ENCODE measurements at regions not wholly inside any gene's neighbourhood (a gene's known extent, or its start where the extent isn't known, plus 50 kb on each side); places are given as distances from the start of the nearest gene placed in this dataset.

- H3K4me2 ChIP-seq (ENCODE audit: low read length) = no peak overlapping the region
- no peak overlapping the region for H3K9ac ChIP-seq
- H3K79me2 ChIP-seq = no peaks in the 10 kb centered on the region
- no peak for TF ChIP-seq CTCF (IDR thresholded peaks at IDR 0.05)
- no peaks in the 10 kb centered on the region for H3K9me3 ChIP-seq (ENCODE audit: control insufficient read depth, low read length)
- no peak overlapping the region for H3K4me3 ChIP-seq (ENCODE audit: low read depth, low read length)
- H3K36me3 ChIP-seq (ENCODE audit: control insufficient read depth, insufficient read depth, low read length) = no peaks in the 10 kb centered on the region
- no peak overlapping the region for H2AFZ ChIP-seq
- H3K27me3 ChIP-seq (ENCODE audit: control insufficient read depth, insufficient read depth, low read length) = no peaks in the 10 kb centered on the region
- H3K4me1 ChIP-seq = no peaks in the 10 kb centered on the region
- H3K27ac ChIP-seq = no peak overlapping the region
These were observed 454.7 kb downstream of the INSC start for GRCh38 chr11:15569305-15570025.

DNA sequence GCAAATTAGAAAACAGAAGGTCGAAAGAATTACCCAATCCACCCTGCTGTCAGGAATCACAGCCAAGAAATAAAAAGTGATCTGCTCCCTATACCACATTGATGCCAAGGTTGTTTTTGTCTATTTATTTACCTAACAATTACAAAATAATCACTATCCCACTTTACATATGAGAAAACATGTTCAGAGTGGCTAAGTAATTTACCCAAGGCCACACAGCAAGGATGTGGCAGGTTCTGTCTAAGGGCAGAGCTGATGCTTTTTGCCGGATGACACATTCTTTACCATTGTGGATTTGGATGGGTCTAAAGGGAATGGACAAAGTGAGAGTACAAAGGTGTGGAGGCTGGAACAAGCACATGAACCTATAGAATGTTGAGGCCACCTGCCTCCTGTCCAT, 460.7 kb downstream of the INSC start:
- TF ChIP-seq CTCF (IDR thresholded peaks at IDR 0.05) = no peak
- no peaks in the 10 kb centered on the region for H3K9me3 ChIP-seq (ENCODE audit: control insufficient read depth, low read length)
- no peak overlapping the region for H3K4me3 ChIP-seq (ENCODE audit: low read depth, low read length)
- H3K27ac ChIP-seq = no peak overlapping the region
- no peak overlapping the region for H3K9ac ChIP-seq
- H3K4me2 ChIP-seq (ENCODE audit: low read length) = no peak overlapping the region
- no peaks in the 10 kb centered on the region for H3K27me3 ChIP-seq (ENCODE audit: control insufficient read depth, insufficient read depth, low read length)
- H2AFZ ChIP-seq = no peak overlapping the region
- no peaks in the 10 kb centered on the region for H3K36me3 ChIP-seq (ENCODE audit: control insufficient read depth, insufficient read depth, low read length)
- H3K4me1 ChIP-seq = no peaks in the 10 kb centered on the region
- no peaks in the 10 kb centered on the region for H3K79me2 ChIP-seq

- H3K4me2 ChIP-seq (ENCODE audit: low read length) = no peak overlapping the region
- no peaks in the 10 kb centered on the region for H3K79me2 ChIP-seq
- no peaks in the 10 kb centered on the region for H3K36me3 ChIP-seq (ENCODE audit: control insufficient read depth, insufficient read depth, low read length)
- no peaks in the 10 kb centered on the region for H3K27me3 ChIP-seq (ENCODE audit: control insufficient read depth, insufficient read depth, low read length)
- no peaks in the 10 kb centered on the region for H3K9me3 ChIP-seq (ENCODE audit: control insufficient read depth, low read length)
- no peak overlapping the region for H3K9ac ChIP-seq
- no peak overlapping the region for H3K27ac ChIP-seq
- H3K4me3 ChIP-seq (ENCODE audit: low read depth, low read length) = no peak overlapping the region
- H3K4me1 ChIP-seq = no peaks in the 10 kb centered on the region
- no peak for TF ChIP-seq CTCF (IDR thresholded peaks at IDR 0.05)
- no peak overlapping the region for H2AFZ ChIP-seq
These were observed 462.0 kb downstream of the INSC start for GRCh38 chr11:15576769-15577168.

- no peaks in the 10 kb centered on the region for H3K9me3 ChIP-seq (ENCODE audit: control insufficient read depth, low read length)
- no peaks in the 10 kb centered on the region for H3K27me3 ChIP-seq (ENCODE audit: control insufficient read depth, insufficient read depth, low read length)
- no peak for TF ChIP-seq CTCF (IDR thresholded peaks at IDR 0.05)
- no peaks in the 10 kb centered on the region for H3K36me3 ChIP-seq (ENCODE audit: control insufficient read depth, insufficient read depth, low read length)
- H2AFZ ChIP-seq = no peak overlapping the region
- H3K79me2 ChIP-seq = no peaks in the 10 kb centered on the region
- H3K4me3 ChIP-seq (ENCODE audit: low read depth, low read length) = no peak overlapping the region
- no peak overlapping the region for H3K9ac ChIP-seq
- no peak overlapping the region for H3K27ac ChIP-seq
- H3K4me2 ChIP-seq (ENCODE audit: low read length) = no peak overlapping the region
- H3K4me1 ChIP-seq = no peaks in the 10 kb centered on the region
These were observed 462.8 kb downstream of the INSC start for GRCh38 chr11:15577519-15577918.
